NCI-H748 treated with DMSO at 0.1 percent for 48 hours (cell line): ENCODE measurements at regions not wholly inside any gene's neighbourhood (a gene's known extent, or its start where the extent isn't known, plus 50 kb on each side); places are given as distances from the start of the nearest gene placed in this dataset.
"Not testable (repeated sequence)": the region's sequence is repeated elsewhere in the genome, so short reads cannot be mapped to it uniquely, and the experiment has no call there.

ENCODE experiments used
- DNase-seq: peaks from one replicate; lab custom pipeline; 2025; lab: John Stamatoyannopoulos, UW

GRCh38 chr17:27944546-27945332 lies 51.6 kb upstream of the LYRM9 start:
- DNase-seq: peak; percentile 80

DNA sequence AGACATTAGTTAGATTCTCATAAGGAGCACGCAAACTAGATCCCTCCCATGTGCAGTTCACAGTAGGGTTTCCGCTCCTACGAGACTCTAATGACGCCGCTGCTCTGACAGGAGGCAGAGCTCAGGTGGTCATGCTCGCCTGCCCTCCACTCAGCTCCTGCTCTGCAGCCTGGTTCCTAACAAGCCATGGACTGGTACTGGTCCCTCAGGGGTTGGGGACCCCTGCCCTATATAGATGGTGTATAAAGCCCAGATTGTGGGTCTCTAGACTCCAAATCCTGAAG lies 52.1 kb upstream of the LYRM9 start:
- DNase-seq: peak; percentile 48

DNA sequence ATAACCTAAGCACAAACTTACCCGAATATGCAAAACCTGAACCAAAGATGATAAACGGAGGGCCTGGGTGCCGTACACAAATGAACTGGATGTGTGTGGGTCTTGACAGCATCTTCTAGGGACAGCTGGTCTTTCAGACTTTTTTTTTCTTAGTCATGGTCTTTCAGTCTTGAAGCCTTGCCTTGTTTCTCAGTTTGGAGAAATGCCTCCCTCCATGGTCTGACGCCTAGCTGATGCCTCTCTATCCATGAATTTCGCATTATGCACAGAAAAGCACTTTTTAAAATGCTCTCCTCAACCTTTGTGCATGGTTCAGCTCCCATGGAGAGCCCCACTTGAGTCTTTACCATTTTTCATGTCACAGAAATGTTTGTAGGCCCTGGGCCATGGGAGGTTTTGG lies 52.8 kb upstream of the LYRM9 start:
- DNase-seq: no peak

GRCh38 chr17:27946513-27946912 lies 53.3 kb upstream of the LYRM9 start:
- no peak for DNase-seq

- DNase-seq: no peak
Observed at GRCh38 chr17:27947005-27947406, 53.8 kb upstream of the LYRM9 start.

GRCh38 chr17:27949304-27949703 lies 56.1 kb upstream of the LYRM9 start:
- no peak for DNase-seq

DNA sequence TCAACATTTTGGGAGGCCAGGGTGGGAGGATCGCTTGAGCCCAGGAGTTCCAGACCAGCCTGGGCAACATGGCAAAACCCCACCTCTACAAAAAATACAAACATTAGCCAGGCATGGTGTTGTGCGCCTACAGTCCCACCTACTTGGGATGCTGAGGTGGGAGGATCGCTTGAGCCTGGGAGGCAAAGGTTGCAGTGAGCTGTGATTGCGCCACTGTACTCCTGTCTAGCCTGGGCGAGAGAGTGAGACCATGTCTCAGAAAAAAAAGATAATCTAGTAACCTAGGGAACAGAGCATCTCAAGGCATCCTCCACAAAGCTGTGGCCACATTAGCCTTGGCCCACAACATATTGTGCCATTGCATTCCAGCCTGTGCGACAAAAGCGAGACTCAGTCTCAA lies 57.1 kb upstream of the LYRM9 start:
- not testable (repeated sequence) for DNase-seq

DNA sequence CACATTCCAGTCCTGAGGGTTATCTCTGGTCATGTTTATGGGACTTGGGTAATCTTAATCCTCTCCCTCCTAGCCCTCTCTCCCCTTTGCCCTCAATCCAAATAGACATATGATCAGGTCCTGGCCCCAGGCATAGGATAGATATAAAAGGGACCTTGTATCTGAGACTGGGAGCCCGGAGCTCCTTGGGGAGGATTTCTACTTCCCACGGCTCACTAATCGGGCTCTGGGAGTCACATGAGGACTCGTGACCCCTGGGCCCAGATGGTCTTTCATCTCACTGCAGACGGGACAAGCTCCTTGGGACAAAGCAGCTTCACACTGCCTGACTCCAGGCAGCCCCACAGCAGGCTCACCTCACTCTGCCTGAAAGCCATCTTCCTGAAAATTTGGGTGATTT lies 57.8 kb upstream of the LYRM9 start:
- DNase-seq: no peak

GRCh38 chr17:27951872-27952271 lies 58.7 kb upstream of the LYRM9 start:
- DNase-seq: no peak

DNA sequence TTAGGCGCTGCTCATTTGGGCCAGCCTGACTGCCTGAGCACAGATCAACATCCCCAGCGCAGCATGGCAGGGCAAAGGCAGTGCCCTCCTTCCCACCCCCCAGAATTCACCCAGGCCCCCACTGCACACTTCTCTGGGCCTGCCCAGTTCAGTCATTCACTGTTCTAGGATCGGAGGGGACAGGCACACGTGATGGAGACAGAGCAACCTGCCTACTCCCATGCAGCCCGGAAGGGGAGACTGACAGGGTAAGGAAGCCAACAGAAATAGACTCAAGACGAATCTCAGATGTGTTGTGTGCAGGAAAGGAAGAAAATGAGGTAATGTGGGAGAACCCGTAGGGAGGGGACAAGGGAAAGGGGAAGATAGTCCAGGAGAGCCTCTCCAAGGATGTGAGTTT lies 59.2 kb upstream of the LYRM9 start:
- DNase-seq: no peak

DNA sequence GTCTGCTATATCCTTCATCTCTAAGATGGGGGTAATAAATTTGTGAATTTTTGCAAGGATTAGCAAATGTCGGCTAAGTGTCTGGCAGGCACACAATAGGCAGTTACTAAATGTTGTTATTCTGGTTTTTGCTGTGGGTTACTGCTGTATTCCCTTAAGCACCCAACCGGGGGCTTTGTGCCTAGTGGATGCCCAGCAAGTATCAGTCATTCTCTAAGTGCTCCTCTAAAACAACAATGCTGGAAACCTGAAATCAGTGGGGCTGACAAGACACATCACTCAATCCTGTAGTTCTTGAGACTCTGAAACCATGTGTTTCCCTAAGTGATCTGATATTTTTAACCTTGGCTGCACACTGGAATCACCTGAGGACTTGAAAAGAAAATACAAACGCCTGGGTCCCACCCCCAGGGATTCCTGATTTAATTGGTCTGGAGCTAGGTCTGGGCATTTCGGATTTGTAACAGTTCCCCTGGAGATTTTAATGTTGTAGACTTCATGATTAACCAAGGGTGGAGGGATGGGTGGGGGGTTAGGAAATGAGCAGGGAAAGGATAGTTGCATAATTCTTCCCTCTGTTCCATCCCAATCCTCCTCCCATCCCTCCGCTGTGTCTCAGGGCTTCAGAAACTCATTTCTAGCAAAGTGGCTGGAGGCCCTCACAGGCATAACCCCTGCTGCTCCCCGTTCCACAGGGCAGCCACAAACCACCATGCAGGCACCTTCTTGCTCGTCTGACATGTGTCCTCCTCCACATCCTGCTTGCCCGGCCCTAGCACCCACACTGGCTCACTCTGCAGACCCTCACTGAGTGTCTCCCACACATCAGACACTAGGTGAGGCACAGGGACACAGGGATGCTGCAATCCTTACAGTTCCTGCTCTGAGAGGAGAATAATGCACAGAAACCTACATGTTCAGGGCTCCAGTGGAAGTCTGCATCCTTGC lies 61.7 kb upstream of the LYRM9 start:
- DNase-seq: no peak

- peak; percentile 11 for DNase-seq
Observed at GRCh38 chr17:27956601-27957445, 63.7 kb upstream of the LYRM9 start.

- not testable (repeated sequence) for DNase-seq
Observed at GRCh38 chr17:27957446-27957793, 64.3 kb upstream of the LYRM9 start.

GRCh38 chr17:27958708-27959381 lies 65.7 kb upstream of the LYRM9 start:
- no peak for DNase-seq

DNA sequence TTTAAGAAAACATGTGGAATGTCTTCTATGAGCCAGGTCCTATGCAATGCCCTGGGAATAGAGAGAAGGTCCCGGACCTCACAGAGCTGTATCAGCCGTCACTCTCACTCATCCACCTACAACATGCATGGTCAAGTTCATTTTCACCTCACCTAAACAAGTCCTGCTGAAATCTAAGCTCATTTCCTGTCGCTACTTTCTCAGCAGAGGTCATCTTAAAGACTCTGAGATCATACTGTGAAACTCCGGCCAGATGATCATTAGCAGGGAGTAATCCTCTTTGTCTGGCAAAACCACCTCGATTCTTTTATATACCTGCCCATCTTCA lies 66.2 kb upstream of the LYRM9 start:
- DNase-seq: no peak

- no peak for DNase-seq
Observed at GRCh38 chr17:27960183-27960849, 67.2 kb upstream of the LYRM9 start.

GRCh38 chr17:27962581-27962980 lies 69.4 kb upstream of the LYRM9 start:
- not testable (repeated sequence) for DNase-seq

DNA sequence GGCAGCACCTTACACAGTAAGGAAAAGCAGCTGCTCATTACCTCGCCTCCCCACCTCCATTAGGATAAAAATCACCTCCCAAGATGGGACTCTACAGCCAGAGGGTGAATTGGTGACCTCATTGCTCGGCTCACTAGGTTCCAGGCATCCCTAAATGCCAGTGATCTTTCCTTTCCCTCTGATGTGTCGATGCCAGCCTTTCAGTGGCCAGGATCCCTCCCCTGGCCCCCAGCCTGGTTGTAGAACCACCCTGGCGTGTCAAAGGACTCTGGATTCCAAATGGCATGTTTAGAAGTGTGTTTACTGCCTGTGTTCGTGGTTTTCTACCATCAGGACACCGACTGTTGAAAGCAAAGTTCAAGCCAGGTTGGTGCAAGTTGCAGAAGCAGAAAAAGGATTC lies 72.1 kb upstream of the LYRM9 start:
- no peak for DNase-seq

DNA sequence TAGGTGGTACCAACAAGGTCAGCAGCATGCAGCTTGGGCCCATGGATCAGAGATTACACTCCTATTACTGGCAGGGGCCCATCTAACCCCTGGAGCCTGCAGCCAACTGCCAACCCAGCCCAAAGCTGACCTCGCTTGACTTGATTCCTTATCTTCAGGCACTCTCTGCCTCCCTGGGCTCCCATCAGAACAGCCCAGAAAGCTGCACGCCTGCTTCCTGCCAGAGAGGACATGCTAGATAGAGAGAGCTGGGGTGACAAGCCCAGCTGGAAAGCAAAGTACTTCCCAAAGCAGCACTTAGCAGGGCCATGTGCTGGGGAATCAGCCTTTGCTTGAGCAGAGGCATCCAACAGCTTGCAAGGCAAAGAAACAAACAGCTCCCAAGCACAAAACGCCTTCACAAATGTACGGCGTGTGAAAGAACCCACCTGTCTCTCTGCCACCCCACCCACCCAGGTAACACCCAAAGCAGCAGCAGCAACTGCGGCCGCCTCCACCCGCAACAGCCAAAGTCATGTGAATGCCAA lies 74.2 kb upstream of the NLK start:
- DNase-seq: no peak

DNA sequence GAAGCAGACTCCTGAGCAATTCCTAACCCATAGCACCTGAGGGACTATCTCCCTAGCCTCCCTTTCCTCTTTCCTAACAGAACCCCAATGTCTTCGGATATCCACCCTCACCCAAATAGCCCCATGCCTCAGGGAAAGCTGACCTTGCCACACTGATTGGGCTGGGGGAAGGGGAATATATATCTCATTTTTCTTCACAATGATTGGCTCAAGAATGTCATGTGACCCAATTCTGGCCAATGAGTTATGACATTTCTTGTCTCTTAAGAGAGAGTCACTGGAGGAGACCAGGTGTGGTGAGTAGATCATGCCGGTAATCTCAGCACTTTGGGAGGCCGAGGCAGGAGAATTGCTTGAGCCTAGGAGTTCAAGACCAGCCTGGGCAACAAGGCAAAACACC lies 71.9 kb upstream of the NLK start:
- DNase-seq: no peak
